ENCODE measurements at regions not wholly inside any gene's neighbourhood (a gene's known extent, or its start where the extent isn't known, plus 50 kb on each side); places are given as distances from the start of the nearest gene placed in this dataset.

GRCh38 chr11:27770576-27770975 lies 70.3 kb upstream of the BDNF start:
- no peak overlapping the region for H3K27ac ChIP-seq (ENCODE audit: low read depth in 1 of 2, low read length in 2 of 2)
- no peak overlapping the region for H3K9ac ChIP-seq (ENCODE audit: insufficient read depth, low read length, poor library complexity, severe bottlenecking)
- DNase-seq, result no peak
- H3K9me3 ChIP-seq (replicated peaks in 1 of 2; ENCODE audit: control insufficient read depth in 1 of 2, insufficient read depth in 1 of 2, low read length in 2 of 2), result peaks cover 0 to 2% of the 10 kb centered on the region in 2 donors
- no peak for TF ChIP-seq CTCF (IDR thresholded peaks at IDR 0.05)
- intact Hi-C loops (cut with micrococcal nuclease), result no loop called here
- no peaks in the 10 kb centered on the region for H3K27me3 ChIP-seq (ENCODE audit: control insufficient read depth in 2 of 2, insufficient read depth in 2 of 2, low read length in 2 of 2)
- H3K4me1 ChIP-seq (ENCODE audit: control insufficient read depth in 1 of 2, insufficient read depth in 2 of 2, low read length in 2 of 2), result no peaks in the 10 kb centered on the region
- no peaks in the 10 kb centered on the region for H4K20me1 ChIP-seq (ENCODE audit: insufficient read depth, low read length)
- peaks cover 0 to 6% (median 2%) of the 10 kb centered on the region in 7 donors for H3K9me3 Mint-ChIP-seq
- WGBS (ENCODE audit: insufficient coverage), result 92% methylated on average over 3 of the region's 4 CpGs
- no peaks in the 10 kb centered on the region for H3K4me1 Mint-ChIP-seq
- H3K4me3 ChIP-seq (replicated peaks in 1 of 3; ENCODE audit: low read depth in 2 of 3, low read length in 3 of 3), result no peak overlapping the region
- peaks cover 0 to 1% (median 1%) of the 10 kb centered on the region in 3 donors for H3K27me3 Mint-ChIP-seq (ENCODE audit: low read depth in 3 of 3)
- no peak overlapping the region for H3K27ac Mint-ChIP-seq
- H2AFZ ChIP-seq (ENCODE audit: insufficient read depth, low read depth, low read length, poor library complexity, severe bottlenecking), result no peak overlapping the region
- no peak overlapping the region for H3K4me3 Mint-ChIP-seq
- no peaks in the 10 kb centered on the region for H3K36me3 ChIP-seq (replicated peaks in 1 of 2; ENCODE audit: control insufficient read depth in 1 of 2, insufficient read depth in 2 of 2, low read length in 2 of 2)
- no peaks in the 10 kb centered on the region for H3K36me3 Mint-ChIP-seq
- no peak overlapping the region for H3K4me2 ChIP-seq (replicated peaks; ENCODE audit: extremely low read depth, low read length, poor library complexity, severe bottlenecking)
- no peaks in the 10 kb centered on the region for H3K79me2 ChIP-seq (ENCODE audit: insufficient read depth, low read length)

- no peak for TF ChIP-seq CTCF (IDR thresholded peaks at IDR 0.05)
- Mint-ChIP-seq H3K36me3 (no peaks in the 10 kb centered on the region), H3K27me3 (ENCODE audit: low read depth in 3 of 3) (peaks cover 0 to 3% (median 1%) of the 10 kb centered on the region in 3 donors), H3K4me3 (no peak overlapping the region), H3K27ac (no peak overlapping the region), H3K9me3 (peaks cover 0 to 9% (median 3%) of the 10 kb centered on the region in 7 donors), H3K4me1 (no peaks in the 10 kb centered on the region)
- intact Hi-C loops (cut with micrococcal nuclease), result no loop called here
- no peak overlapping the region for H2AFZ ChIP-seq (ENCODE audit: insufficient read depth, low read depth, low read length, poor library complexity, severe bottlenecking)
- no peaks in the 10 kb centered on the region for H3K9me3 ChIP-seq (replicated peaks in 1 of 2; ENCODE audit: control insufficient read depth in 1 of 2, insufficient read depth in 1 of 2, low read length in 2 of 2)
- no peak for DNase-seq
- no peaks in the 10 kb centered on the region for H3K4me1 ChIP-seq (ENCODE audit: control insufficient read depth in 1 of 2, insufficient read depth in 2 of 2, low read length in 2 of 2)
- no peak overlapping the region for H3K9ac ChIP-seq (ENCODE audit: insufficient read depth, low read length, poor library complexity, severe bottlenecking)
- no peak overlapping the region for H3K4me2 ChIP-seq (replicated peaks; ENCODE audit: extremely low read depth, low read length, poor library complexity, severe bottlenecking)
- H3K36me3 ChIP-seq (replicated peaks in 1 of 2; ENCODE audit: control insufficient read depth in 1 of 2, insufficient read depth in 2 of 2, low read length in 2 of 2), result no peaks in the 10 kb centered on the region
- H3K27ac ChIP-seq (ENCODE audit: low read depth in 1 of 2, low read length in 2 of 2), result no peak overlapping the region
- H3K79me2 ChIP-seq (ENCODE audit: insufficient read depth, low read length), result no peaks in the 10 kb centered on the region
- no peaks in the 10 kb centered on the region for H3K27me3 ChIP-seq (ENCODE audit: control insufficient read depth in 2 of 2, insufficient read depth in 2 of 2, low read length in 2 of 2)
- no peaks in the 10 kb centered on the region for H4K20me1 ChIP-seq (ENCODE audit: insufficient read depth, low read length)
- H3K4me3 ChIP-seq (replicated peaks in 1 of 3; ENCODE audit: low read depth in 2 of 3, low read length in 3 of 3), result no peak overlapping the region
Observed at GRCh38 chr11:27763736-27764135, 63.5 kb upstream of the BDNF start.

Measured in CD14-positive monocyte (primary cell).